Muscle of leg (tissue), 3 donors: ENCODE measurements at regions not wholly inside any gene's neighbourhood (a gene's known extent, or its start where the extent isn't known, plus 50 kb on each side); places are given as distances from the start of the nearest gene placed in this dataset.
"Not testable (repeated sequence)": the region's sequence is repeated elsewhere in the genome, so short reads cannot be mapped to it uniquely, and the experiment has no call there.

Experiments
- DNase-seq: peaks from one replicate; pipeline ENCODE4 v3.0.0; 2013
- H3K27ac ChIP-seq: one replicate; pipeline ENCODE4 v1.5.1; 2013; ENCODE audit warnings: mild to moderate bottlenecking, low read length, control low read depth
- H3K27me3 ChIP-seq: one replicate; pipeline ENCODE4 v1.6.1; 2013; ENCODE audit warnings: low read length; ENCODE audit not compliant: control insufficient read depth, insufficient read depth
- H3K36me3 ChIP-seq: one replicate; pipeline ENCODE4 v1.6.1; 2013; ENCODE audit warnings: low read length; ENCODE audit not compliant: control insufficient read depth, insufficient read depth
- H3K4me1 ChIP-seq: one replicate; pipeline ENCODE4 v1.6.1; 2013; ENCODE audit warnings: low read length; ENCODE audit not compliant: control insufficient read depth, insufficient read depth
- H3K4me3 ChIP-seq: one replicate; pipeline ENCODE4 v1.5.1; 2013; ENCODE audit warnings: low read length, control low read depth
- H3K9me3 ChIP-seq: replicated peaks from 2 replicates; pipeline ENCODE4 v1.6.1; 2013; ENCODE audit warnings: low read depth, low read length; ENCODE audit not compliant: control insufficient read depth
- WGBS: methylation state at CpG from one replicate; pipeline ENCODE4 v1.1.5; 2013; ENCODE audit warnings: missing lambda C conversion rate; ENCODE audit not compliant: insufficient coverage; 5-methylcytosine and 5-hydroxymethylcytosine counted together

DNA sequence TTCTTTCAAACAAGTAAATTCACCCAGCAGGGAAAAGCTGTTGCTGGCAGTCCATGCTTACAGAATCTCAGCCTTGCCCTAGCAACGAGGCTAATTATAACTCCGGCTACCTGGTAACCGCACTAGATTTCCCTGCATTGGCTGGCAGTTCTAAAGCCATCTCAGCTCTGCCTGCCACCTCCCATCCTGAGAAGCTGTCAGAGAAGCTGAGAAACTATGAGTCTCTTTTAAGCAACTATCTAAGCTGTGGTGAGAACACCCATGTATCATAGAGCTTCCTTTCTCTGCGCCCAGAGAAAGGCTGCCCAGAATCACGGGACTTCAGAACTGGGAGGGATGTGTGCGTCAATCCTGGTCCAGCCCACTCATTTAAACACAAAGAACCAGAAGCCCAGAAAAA is 113.9 kb upstream of the NBPF26 start:
- not testable (repeated sequence) for H3K27me3 ChIP-seq, DNase-seq, H3K27ac ChIP-seq, H3K4me1 ChIP-seq, H3K9me3 ChIP-seq, H3K4me3 ChIP-seq, H3K36me3 ChIP-seq
- no CpG with 5 or more reads among the region's 6 CpGs for WGBS

DNA sequence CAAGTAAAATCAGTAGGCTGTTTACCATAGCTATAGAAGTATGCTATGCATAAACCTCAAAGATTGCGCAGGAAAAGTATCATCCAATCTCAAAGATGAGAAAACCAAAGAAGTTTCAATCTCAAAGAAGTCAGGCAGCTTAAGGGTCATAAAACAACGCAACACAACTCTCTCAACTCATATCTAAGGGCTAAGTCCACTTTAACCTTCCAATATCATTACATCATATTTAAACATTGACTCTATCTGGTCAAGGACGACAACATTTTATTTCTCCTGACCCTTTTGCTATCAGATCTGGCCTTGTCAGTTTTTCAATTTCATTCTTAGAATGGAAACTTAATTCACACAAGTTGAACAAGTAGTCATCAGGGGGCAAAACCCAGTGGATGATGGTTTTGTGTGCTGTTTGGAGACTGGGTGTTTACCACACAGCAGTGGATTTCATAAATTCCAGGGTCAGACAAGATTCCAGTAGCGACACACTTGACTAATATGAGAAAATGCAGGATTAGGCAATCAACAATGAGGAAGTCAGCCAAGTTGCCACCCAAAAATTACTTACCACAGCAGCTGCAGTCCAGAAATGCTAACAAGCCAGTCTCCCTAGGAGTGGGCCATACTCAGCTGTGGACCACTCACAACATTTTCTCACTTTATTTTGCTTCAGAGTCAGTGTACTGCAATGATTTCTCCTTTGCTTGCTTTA is 108.7 kb upstream of the NBPF26 start:
- not testable (repeated sequence) for H3K36me3 ChIP-seq, H3K4me1 ChIP-seq, H3K27ac ChIP-seq, H3K27me3 ChIP-seq, H3K9me3 ChIP-seq, DNase-seq, H3K4me3 ChIP-seq
- no CpG with 5 or more reads among the region's 4 CpGs for WGBS

DNA sequence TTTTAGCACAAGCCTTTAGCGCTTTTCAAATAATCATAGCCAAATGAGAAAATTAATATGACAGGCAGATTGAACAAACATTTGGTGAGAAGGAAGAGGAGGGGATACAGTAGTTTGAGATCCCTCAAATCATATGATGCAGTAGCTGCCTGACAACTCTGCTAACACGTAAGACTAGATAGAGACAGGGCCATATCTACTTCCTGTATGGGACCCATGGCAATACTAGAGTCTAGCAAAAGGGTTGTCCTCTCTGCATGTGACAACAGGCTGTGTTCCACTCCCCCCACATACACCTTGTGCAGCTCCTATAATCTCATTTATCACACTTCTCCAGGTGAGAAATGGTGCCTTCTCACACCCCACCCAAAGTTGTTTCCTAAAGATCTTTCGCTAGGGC is 106.3 kb upstream of the NBPF26 start:
- not testable (repeated sequence) for DNase-seq, H3K27me3 ChIP-seq, H3K27ac ChIP-seq, H3K9me3 ChIP-seq, H3K4me1 ChIP-seq, H3K4me3 ChIP-seq, H3K36me3 ChIP-seq
- no CpG with 5 or more reads among the region's 3 CpGs for WGBS

DNA sequence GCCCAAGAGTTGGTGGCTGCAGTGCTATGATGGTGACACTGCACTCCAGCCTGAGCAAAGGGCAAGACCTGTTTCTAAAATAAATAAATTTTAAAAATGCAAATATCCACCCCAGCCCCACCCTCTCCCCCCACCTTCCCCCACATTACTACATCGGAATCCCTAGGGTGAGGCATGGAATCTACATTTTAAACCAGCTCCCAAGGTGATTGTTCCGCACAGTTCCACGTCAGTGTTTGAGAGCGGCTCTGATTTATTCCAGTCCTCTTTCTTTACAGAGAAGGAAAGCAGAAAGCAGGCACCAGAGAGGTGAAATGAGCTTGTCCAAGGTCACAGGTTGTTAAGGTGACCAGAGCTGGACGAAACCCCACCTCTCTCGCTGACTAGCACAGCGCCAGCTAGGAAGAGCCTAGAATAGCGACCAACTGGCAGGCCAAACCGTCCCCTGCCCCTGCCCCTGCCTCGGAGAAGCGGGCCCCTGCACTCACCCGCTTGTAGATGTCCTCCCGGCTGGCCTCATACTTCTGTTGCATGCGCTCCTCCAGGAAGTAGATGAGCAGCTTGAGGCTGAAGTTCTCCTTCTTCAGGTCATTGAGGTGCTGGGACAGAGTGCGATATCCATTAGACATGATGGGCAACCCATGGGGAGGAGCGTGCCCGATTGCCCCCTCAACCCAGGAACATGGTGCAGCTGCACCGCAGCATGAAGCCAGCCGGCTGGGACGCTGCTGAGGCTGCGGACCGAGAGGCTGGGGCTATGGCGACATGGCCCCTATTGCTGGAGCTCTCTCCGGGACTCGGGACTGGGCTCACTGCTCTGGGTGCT is 103.7 kb upstream of the NBPF26 start:
- WGBS, result no CpG with 5 or more reads among the region's 25 CpGs
- not testable (repeated sequence) for H3K36me3 ChIP-seq, DNase-seq, H3K9me3 ChIP-seq, H3K4me1 ChIP-seq, H3K27ac ChIP-seq, H3K4me3 ChIP-seq, H3K27me3 ChIP-seq

DNA sequence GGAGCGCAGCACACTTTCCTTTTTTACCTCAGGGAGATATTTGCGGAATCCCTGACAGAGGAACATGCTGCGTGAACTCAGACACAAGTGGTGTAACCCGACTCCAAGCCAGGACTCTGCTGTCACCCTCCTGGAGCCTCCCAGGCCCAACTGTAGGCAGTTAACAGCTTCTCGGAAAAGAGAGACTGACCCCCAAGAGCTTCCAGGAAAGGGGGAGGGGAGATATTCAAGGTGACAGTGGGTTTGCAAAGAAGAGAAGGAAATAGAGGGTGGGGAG is 103.1 kb upstream of the NBPF26 start:
- H3K27me3 ChIP-seq, DNase-seq, H3K4me3 ChIP-seq, H3K4me1 ChIP-seq, H3K36me3 ChIP-seq, H3K9me3 ChIP-seq, H3K27ac ChIP-seq: not testable (repeated sequence)
- WGBS, result no CpG with 5 or more reads among the region's 5 CpGs

DNA sequence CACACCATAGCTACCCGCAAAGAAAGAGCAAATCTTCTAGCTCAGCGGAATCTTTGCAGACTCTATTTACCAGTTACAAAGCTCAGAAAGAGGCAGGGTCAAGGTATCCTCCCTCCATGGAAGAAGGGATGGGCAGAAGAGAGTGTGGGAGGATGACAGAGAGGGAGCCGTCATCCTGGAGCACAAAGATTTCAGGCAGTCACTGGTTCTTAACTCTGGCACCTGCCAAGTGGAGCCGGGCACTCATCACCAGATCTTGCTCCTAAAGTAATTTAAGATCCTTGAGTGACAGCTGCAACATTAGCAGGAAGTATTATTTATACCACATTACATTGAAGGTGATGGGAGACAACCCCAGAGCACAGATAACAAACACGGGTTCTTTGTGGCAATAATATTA is 102.5 kb upstream of the NBPF26 start:
- not testable (repeated sequence) for H3K4me3 ChIP-seq, H3K27ac ChIP-seq, H3K4me1 ChIP-seq, DNase-seq, H3K36me3 ChIP-seq, H3K9me3 ChIP-seq, H3K27me3 ChIP-seq
- WGBS, result no CpG with 5 or more reads among the region's 5 CpGs

DNA sequence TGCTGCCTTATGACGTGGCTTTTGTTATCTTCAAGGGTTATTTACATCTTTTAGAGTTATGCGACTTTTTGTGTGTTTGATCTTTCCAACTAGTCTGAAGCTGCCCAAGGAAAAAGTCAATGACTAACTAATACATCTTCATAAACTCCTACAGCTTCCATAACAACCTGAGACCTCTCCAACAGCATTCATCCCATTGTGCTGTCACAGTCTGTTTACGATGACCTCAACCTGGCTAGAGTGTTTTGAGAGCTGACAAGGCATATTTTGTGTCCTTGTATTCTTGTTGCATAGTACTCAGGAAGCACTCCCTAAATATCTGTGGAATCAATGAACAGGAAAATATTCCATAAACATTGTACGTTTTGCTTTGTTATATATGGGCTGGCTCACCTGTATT is 100.2 kb upstream of the NBPF26 start:
- no CpG with 5 or more reads among the region's 4 CpGs for WGBS
- not testable (repeated sequence) for H3K27ac ChIP-seq, H3K36me3 ChIP-seq, H3K9me3 ChIP-seq, H3K4me3 ChIP-seq, H3K27me3 ChIP-seq, H3K4me1 ChIP-seq, DNase-seq

DNA sequence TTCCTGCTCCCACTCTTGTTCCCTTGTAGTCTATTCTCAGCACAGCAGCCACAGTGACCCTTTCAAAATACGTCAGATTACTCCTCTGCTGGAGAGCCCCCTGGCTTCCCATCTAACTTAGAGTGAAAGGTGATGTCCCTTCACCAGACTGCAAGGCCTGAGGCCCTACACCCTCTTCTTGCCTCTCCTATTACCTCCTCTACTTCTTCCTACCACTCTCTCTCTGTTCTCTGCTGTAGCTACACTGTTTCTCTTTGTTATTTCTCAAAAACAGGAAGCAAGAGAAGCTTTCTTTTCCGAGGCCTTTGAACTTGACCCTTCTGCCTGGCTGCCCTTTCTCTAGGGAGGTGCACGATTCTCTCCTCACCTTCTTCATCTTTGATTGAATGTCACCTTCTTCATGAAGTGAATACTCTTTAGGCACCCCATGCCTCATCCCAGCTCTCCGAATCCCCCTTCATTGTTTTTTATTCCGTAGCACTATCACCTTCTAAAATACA is 99.1 kb upstream of the NBPF26 start:
- not testable (repeated sequence) for DNase-seq, H3K36me3 ChIP-seq, H3K4me1 ChIP-seq, H3K4me3 ChIP-seq, H3K27ac ChIP-seq, H3K27me3 ChIP-seq, H3K9me3 ChIP-seq
- WGBS, result no CpG with 5 or more reads among the region's 5 CpGs

DNA sequence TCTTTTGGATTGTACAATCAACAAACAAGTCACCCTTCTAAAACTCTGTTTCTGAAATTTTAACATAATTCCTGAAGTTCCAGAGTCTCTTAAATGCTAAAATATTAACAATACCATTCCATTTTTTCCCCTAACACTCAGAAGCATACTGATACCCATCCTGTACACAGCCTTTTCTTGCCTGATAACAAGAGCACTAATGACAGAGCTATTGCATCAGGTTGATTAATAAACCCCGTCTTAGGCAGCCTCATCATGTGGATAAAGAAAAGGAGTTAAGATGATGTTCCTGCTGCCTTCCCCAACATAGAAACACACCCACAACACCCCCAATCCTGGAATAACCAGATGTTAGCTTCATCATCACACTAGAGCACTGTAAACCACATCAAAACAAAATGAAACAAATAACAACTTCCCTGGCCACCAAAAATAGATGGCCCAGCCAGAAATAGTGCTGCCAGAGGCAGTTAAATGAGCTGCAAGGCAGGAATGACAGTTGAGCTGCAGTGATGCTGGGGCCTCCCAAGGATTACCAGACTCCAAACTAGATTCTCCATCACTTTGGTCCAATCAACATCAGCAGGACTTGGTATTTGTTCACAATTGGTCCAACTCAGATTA is 93.8 kb upstream of the NBPF26 start:
- H3K36me3 ChIP-seq, H3K4me1 ChIP-seq, DNase-seq, H3K27me3 ChIP-seq, H3K9me3 ChIP-seq, H3K4me3 ChIP-seq, H3K27ac ChIP-seq: not testable (repeated sequence)
- WGBS, result no CpG with 5 or more reads among the region's 1 CpG

DNA sequence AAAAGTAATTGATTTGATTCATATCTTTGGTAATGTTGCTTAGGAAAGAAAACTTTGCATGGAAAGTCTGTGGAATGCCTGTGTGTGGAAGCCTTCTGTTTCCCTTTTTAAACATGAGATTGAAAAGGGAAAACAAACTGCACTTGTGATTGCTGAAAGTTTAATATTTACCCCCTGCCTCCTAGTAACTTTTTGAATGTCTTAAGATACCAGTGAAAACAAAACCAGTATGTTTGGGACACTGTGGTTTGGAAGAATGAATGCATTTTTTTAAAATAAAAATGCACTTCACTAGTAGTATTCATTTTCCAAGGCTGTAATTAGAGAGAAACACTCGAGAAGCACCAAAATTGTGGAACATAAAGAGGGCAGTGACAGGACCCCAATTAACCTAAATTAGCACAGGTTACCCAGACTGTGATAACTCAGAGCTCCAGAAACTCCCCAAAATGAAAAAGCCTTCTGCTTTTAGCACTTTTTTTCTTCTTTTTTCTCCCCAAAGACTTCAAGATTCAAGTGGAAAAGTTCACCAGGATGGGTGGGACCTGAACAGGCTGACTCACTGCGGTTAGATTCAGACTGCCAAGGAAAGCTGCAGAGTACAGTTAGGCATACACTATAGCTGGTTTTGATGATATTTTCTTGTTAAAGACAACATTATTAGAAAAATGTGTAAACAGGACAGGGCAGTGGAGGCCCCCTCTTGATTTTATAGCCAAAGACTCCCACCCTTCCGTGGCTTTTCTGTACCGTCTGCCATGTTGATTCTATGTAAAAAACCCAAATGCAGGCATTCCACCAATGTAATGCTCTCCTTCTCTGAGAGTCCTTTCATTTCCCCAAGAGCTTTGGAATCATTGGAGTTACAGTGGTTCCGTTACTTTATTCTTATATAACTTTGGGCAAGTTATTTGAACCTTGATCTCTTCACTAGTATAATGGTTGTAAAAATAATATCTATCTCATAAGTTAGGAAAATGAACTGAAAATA is 88.6 kb upstream of the NBPF26 start:
- WGBS, result no CpG with 5 or more reads among the region's 5 CpGs
- not testable (repeated sequence) for H3K36me3 ChIP-seq, H3K9me3 ChIP-seq, H3K27ac ChIP-seq, H3K4me3 ChIP-seq, H3K4me1 ChIP-seq, DNase-seq, H3K27me3 ChIP-seq
